ENCODE measurements at regions not wholly inside any gene's neighbourhood (a gene's known extent, or its start where the extent isn't known, plus 50 kb on each side); places are given as distances from the start of the nearest gene placed in this dataset.

DNA sequence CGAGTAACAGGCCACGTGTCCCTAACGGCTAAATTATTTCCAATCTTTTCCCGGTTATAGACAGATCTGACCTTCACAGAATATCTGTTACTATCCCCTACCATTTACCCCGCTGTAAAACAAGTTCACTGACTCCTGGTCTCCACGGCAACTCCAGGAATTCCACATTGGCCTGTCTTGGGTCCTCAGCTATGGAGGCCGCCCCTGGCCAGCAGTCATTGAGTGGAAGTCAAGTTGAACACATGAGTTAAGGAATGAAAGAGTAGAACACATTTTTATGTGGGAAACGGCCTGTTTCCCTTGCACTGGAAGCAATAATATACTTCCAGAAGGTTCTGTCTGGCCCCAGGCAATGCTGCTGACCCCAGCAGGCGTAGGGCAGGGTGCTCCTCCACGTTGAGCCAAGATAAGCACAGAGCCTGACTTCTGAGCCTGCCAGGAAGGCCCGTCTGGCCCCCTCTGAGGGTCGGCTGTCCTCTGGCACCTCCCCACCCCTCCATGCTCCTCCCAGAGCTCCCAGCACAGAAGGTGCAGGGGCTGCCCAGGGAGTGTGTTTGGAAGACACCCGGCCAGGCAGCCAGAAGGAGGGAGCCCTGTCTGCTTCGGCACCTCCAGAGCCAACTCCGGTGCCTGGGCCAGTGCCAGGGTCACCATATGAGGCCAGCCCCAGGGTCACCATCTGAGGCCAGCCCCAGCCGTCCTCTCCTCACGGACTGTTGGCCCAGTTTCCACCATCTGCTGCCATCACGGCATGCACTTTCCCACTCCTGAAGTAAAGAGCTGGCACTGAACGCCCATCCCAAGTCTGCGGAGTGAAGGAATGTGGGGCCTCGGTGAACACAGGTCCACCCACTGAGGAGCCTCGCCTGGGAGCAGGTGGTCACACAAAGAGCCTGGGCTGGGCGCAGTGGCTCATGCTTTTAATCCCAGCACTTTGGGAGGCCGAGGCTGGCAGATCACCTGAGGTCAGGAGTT lies 813.2 kb downstream of the BRD1 start:
- intact Hi-C loops (cut with DNase I), result loop anchor here (10.0 kb wide), 1 partner anchor 130 kb away; no protein-coding TSS in a partner anchor
- no peak for DNase-seq
- no peak for TF ChIP-seq POLR2A (IDR thresholded peaks at IDR 0.05)
- TF ChIP-seq, protein P1, sequence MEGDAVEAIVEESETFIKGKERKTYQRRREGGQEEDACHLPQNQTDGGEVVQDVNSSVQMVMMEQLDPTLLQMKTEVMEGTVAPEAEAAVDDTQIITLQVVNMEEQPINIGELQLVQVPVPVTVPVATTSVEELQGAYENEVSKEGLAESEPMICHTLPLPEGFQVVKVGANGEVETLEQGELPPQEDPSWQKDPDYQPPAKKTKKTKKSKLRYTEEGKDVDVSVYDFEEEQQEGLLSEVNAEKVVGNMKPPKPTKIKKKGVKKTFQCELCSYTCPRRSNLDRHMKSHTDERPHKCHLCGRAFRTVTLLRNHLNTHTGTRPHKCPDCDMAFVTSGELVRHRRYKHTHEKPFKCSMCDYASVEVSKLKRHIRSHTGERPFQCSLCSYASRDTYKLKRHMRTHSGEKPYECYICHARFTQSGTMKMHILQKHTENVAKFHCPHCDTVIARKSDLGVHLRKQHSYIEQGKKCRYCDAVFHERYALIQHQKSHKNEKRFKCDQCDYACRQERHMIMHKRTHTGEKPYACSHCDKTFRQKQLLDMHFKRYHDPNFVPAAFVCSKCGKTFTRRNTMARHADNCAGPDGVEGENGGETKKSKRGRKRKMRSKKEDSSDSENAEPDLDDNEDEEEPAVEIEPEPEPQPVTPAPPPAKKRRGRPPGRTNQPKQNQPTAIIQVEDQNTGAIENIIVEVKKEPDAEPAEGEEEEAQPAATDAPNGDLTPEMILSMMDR (IDR thresholded peaks at IDR 0.05), result no peak
- H3K9me3 ChIP-seq, result no peaks in the 10 kb centered on the region
- no peak overlapping the region for H3K4me3 ChIP-seq
- peaks cover 0 to 13% (median 0%) of the 10 kb centered on the region in 4 donors for H3K27me3 ChIP-seq
- no peaks in the 10 kb centered on the region for H3K36me3 ChIP-seq
- no peaks in the 10 kb centered on the region for H3K4me1 ChIP-seq
- 88 to 89% methylated on average over 6 to 8 of the region's 24 CpGs for WGBS, 2 donors
- no peak overlapping the region for H3K27ac ChIP-seq

DNA sequence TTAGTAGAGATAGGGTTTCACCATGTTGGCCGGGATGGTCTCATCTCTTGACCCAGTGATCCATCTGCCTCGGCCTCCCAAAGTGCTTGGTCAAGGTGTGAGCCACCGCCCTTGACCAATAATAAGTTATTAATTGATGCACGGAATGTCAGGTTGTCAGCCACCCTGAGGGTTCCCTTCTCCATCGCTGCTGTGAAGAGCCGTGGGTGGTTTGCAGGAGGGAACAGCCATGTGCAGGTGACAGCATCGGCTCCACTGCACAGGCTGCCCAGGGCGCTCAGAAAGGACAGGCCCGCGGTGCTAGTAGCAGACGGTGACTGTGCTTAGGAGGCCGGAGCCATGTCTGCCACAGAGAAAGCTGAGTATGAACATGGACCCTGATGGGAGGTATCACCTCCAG lies 814.0 kb downstream of the BRD1 start:
- no peak overlapping the region for H3K4me3 ChIP-seq
- no peak for DNase-seq

DNA sequence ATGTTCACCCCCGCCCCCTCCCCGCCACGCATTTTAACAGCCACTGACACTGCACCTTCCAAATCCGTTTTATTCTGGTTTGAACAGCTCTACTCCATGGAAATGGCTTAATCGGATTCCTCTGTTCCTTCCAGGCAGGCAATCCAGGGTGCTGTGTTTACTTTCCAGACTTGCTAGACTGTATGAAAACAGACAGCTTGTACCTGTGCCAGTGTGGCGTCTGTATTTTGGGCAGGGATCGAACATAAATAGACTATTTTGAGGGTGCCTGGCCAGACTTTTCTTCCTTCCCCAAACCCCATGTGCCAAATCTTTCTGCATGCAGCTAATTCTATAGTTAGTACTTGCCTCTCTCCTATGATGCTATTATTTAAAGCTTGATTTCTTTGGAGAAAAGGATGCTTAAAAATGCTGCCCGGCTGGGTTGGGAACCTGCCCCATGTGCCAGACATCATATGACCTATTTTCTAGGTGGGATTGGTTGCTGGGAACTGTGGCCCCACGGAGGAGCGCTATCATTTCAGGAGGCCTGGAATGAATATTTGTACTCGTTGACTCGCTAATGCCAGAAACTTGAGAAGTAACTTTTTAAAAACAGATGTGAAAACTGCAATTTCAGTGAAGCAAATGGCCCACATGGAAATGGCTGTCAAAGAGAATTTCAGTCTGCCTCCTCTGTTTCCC lies 814.8 kb downstream of the BRD1 start:
- TF ChIP-seq, protein P1 (IDR thresholded peaks at IDR 0.05), result no peak
- TF ChIP-seq POLR2A (IDR thresholded peaks at IDR 0.05), result no peak
- no peak for DNase-seq
- Histone ChIP-seq H3K4me1 (no peaks in the 10 kb centered on the region), H3K9me3 (no peaks in the 10 kb centered on the region), H3K4me3 (no peak overlapping the region), H3K27ac (no peak overlapping the region), H3K36me3 (no peaks in the 10 kb centered on the region), H3K27me3 (peaks cover 0 to 23% (median 0%) of the 10 kb centered on the region in 4 donors)
- WGBS, 2 donors, result 43 to 54% methylated on average over 10 to 11 of the region's 12 CpGs
- intact Hi-C loops (cut with DNase I), result loop anchor here (10.0 kb wide), 1 partner anchor 132 kb away; no protein-coding TSS in a partner anchor

More for the DNA sequence above, 814.0 kb downstream of the BRD1 start:
- 83 to 95% methylated on average over 2 to 10 of the region's 12 CpGs for WGBS, 2 donors
- Histone ChIP-seq H3K4me1 (no peaks in the 10 kb centered on the region), H3K36me3 (no peaks in the 10 kb centered on the region), H3K27me3 (peaks cover 0 to 19% (median 0%) of the 10 kb centered on the region in 4 donors), H3K9me3 (no peaks in the 10 kb centered on the region), H3K27ac (no peak overlapping the region)
- TF ChIP-seq, protein P1 (IDR thresholded peaks at IDR 0.05), result no peak
- no peak for TF ChIP-seq POLR2A (IDR thresholded peaks at IDR 0.05)
- intact Hi-C loops (cut with DNase I), result loop anchor here (10.0 kb wide), 1 partner anchor 131 kb away; no protein-coding TSS in a partner anchor

DNA sequence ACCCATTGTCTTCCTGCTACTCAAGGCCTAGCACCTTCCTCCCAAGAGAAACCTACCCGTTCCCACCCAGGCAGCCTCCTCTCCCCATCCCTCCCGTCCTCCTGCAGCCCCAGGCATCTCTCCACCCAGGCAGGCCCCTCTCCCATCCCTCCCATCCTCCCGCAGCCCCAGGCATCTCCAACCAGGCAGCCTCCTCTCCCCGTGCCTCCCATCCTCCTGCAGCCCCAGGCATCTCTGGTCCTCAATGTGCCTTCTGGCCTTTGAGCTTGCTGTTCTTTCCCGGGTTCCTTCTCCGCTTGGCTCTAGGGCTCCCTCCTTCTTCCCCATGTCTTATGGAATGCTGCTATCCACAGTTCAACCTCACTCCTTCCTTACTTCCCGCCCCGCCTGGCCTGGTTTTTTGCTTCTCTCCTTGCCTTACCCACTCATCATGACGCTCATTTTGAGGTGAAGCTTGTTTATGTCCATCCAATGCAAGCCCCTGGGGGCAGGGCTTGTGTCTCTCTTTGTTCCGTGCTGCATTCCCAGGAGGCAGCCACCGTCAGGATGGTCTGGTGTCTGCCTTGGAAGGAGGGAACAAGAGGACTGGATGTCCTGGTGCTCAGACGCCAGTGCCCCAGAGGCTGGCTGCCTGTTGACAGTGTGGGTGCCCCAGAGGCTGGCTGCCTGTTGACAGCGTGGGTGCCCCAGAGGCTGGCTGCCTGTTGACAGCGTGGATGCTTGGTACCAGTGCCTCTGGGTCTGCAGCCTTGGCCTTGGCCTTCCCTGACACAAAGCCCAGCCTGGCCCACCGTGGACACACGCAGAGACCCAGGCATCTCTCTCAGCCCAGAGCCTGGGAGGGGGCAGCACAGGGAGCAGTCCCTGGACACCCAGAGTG lies 815.7 kb downstream of the BRD1 start:
- WGBS, 2 donors, result 56 to 66% methylated on average over 10 to 12 of the region's 16 CpGs
- TF ChIP-seq POLR2A (IDR thresholded peaks at IDR 0.05), result no peak
- TF ChIP-seq, protein P1 (IDR thresholded peaks at IDR 0.05), result no peak
- Histone ChIP-seq H3K4me3 (no peak overlapping the region), H3K9me3 (no peaks in the 10 kb centered on the region), H3K4me1 (no peaks in the 10 kb centered on the region), H3K27ac (no peak overlapping the region), H3K36me3 (no peaks in the 10 kb centered on the region), H3K27me3 (peaks cover 0 to 28% (median 0%) of the 10 kb centered on the region in 4 donors)
- DNase-seq, result no peak
- intact Hi-C loops (cut with DNase I), result loop anchor here (10.0 kb wide), 1 partner anchor 133 kb away; no protein-coding TSS in a partner anchor

All from esophagus squamous epithelium (tissue), 5 donors.